GM12874 (cell line): ENCODE measurements at regions not wholly inside any gene's neighbourhood (a gene's known extent, or its start where the extent isn't known, plus 50 kb on each side); places are given as distances from the start of the nearest gene placed in this dataset.

Experiments used
- CTCF ChIP-seq: IDR thresholded peaks from 2 replicates; pipeline ENCODE4 v1.5.1; 2011; ENCODE audit warnings: low read depth, mild to moderate bottlenecking, control low read depth, low read length, moderate library complexity; ENCODE audit not compliant: insufficient read depth

- TF ChIP-seq CTCF, result no peak
Measured at GRCh38 chr6:130516604-130517003, 150.8 kb downstream of the TMEM200A start.

GRCh38 chr6:130517444-130517931 lies 151.7 kb downstream of the TMEM200A start:
- TF ChIP-seq CTCF, result no peak

- TF ChIP-seq CTCF, result no peak
Measured at GRCh38 chr6:130518588-130518987, 152.8 kb downstream of the TMEM200A start.

- TF ChIP-seq CTCF, result no peak
Measured at GRCh38 chr6:130520221-130520620, 154.4 kb downstream of the TMEM200A start.

- TF ChIP-seq CTCF, result no peak
Measured at GRCh38 chr6:130520801-130521200, 155.0 kb downstream of the TMEM200A start.

GRCh38 chr6:130524552-130524951 lies 158.7 kb downstream of the TMEM200A start:
- no peak for TF ChIP-seq CTCF

- TF ChIP-seq CTCF, result no peak
Measured at GRCh38 chr6:130525408-130525807, 159.6 kb downstream of the TMEM200A start.
